Esophagus squamous epithelium (tissue), 4 donors: ENCODE measurements at regions not wholly inside any gene's neighbourhood (a gene's known extent, or its start where the extent isn't known, plus 50 kb on each side); places are given as distances from the start of the nearest gene placed in this dataset.

Experiments
- POLR2A ChIP-seq, 4 donors: fragments of 450-650 bp; IDR thresholded peaks; one replicate each; pipeline ENCODE4 v1.6.1; 2017; ENCODE audit warnings: antibody characterized with exemption in 4 of 4, mild to moderate bottlenecking in 4 of 4, moderate library complexity in 3 of 4
- TF ChIP-seq, protein P1 (sequence below), 6 experiments: fragments of 450-650 bp in 4 of 6; fragments of 200-600 bp in 2 of 6; sonication (generic) in 2 of 6; IDR thresholded peaks; one replicate each; pipeline ENCODE4 v1.5.1; 2016 to 2019; ENCODE audit warnings: antibody characterized with exemption in 6 of 6, mild to moderate bottlenecking in 4 of 6, moderate library complexity in 4 of 6

DNA sequence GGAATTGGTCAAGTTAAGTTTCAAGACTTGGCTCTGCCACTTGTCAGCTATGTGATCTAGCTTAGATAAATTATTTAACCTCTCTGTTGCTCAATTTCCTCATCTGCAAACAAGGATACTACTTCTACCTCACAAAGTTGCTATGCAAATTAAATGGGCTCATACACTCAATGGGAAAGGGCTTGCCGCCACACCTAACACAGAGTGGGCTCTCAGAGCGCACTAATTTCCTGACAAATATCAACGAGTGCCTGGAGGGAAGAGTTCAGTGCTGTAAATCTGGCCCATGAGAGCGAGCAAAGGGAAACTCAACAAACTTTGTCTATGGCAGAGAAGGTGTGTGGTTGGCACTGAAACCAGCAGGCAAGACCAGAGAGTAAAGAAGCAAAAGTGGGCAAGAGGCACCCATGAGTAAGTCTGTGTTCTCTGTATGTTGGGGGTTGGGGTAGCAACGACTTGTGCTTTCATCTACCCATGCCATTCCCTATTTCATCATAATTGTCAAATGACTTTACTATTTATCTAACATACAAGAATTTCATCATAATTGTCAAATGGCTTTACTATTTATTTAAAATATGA is 60.7 kb upstream of the PHF21A start:
- TF ChIP-seq, protein P1, sequence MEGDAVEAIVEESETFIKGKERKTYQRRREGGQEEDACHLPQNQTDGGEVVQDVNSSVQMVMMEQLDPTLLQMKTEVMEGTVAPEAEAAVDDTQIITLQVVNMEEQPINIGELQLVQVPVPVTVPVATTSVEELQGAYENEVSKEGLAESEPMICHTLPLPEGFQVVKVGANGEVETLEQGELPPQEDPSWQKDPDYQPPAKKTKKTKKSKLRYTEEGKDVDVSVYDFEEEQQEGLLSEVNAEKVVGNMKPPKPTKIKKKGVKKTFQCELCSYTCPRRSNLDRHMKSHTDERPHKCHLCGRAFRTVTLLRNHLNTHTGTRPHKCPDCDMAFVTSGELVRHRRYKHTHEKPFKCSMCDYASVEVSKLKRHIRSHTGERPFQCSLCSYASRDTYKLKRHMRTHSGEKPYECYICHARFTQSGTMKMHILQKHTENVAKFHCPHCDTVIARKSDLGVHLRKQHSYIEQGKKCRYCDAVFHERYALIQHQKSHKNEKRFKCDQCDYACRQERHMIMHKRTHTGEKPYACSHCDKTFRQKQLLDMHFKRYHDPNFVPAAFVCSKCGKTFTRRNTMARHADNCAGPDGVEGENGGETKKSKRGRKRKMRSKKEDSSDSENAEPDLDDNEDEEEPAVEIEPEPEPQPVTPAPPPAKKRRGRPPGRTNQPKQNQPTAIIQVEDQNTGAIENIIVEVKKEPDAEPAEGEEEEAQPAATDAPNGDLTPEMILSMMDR (IDR thresholded peaks at IDR 0.05): no peak
- no peak for TF ChIP-seq POLR2A (IDR thresholded peaks at IDR 0.05)
